ENCODE measurements at regions not wholly inside any gene's neighbourhood (a gene's known extent, or its start where the extent isn't known, plus 50 kb on each side); places are given as distances from the start of the nearest gene placed in this dataset.

- TF ChIP-seq POLR2A (IDR thresholded peaks at IDR 0.05) (no peak), CTCF (IDR thresholded peaks at IDR 0.05) (no peak)
Observed at GRCh38 chr14:30330033-30330432, 228.9 kb upstream of the G2E3 start.
